BJ (cell line): ENCODE measurements at regions not wholly inside any gene's neighbourhood (a gene's known extent, or its start where the extent isn't known, plus 50 kb on each side); places are given as distances from the start of the nearest gene placed in this dataset.

Source experiments
- CTCF ChIA-PET: fragments of 350-600 bp; formaldehyde crosslinking; extraction: SDS; loops from one replicate; lab custom pipeline; 2021; ENCODE audit warnings: antibody characterized with exemption, inconsistent platforms; lab: Yijun Ruan, JAX
- POLR2A ChIA-PET: fragments of 300-600 bp; sonication (Branson Sonifier 250); formaldehyde crosslinking; extraction: SDS; loops from one replicate; lab custom pipeline; 2021; ENCODE audit warnings: antibody characterized with exemption; lab: Charles Lee
- DNase-seq: peaks from one replicate; pipeline ENCODE4 v3.0.0-alpha.2; 2011; ENCODE audit warnings: low read depth
- H3K27me3 ChIP-seq: 2 replicates; pipeline ENCODE4 v1.6.0; 2011; ENCODE audit warnings: low read length; ENCODE audit not compliant: control insufficient read depth, insufficient read depth
- H3K36me3 ChIP-seq: 2 replicates; pipeline ENCODE4 v1.5.1; 2011; ENCODE audit warnings: low read length; ENCODE audit not compliant: control insufficient read depth, insufficient read depth
- H3K4me3 ChIP-seq: 2 replicates; pipeline ENCODE4 v1.5.1; 2011; ENCODE audit warnings: low read depth, mild to moderate bottlenecking, control low read depth, low read length
- TF ChIP-seq, protein P1 (sequence below): IDR thresholded peaks from 2 replicates; pipeline ENCODE4 v1.5.1; 2011; ENCODE audit warnings: low read depth, mild to moderate bottlenecking, control low read depth, inconsistent platforms, low read length, moderate library complexity; ENCODE audit not compliant: insufficient read depth

DNA sequence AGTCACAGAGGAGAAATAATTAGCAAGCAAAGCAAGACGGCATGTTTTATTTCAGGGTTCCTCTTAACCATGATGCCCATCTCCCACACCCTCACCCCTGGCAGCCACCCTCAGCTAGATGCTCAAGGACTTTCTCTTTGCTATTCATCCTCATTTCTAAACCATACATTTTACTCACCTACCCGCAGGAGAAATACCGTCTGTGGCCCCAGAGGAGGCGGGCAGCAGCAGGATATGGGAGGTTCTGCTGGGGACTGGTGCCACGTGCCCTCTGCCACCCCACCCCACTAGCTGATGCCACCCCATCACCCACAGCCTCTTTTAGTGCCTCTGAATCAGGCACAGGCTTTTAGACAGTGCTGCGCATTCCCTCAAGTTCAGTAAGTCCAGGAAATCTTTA, 168.7 kb upstream of the ITGB1 start:
- ChIA-PET POLR2A (interaction anchor here (0.8 kb wide), 1 partner anchor 25 kb away, joined by 4 read pairs; no protein-coding TSS in a partner anchor), CTCF (interaction anchor here (1.0 to 1.8 kb wide), 3 partner anchors 9 to 38 kb away, joined by 3 to 14 read pairs (median 3); no protein-coding TSS in a partner anchor)
- DNase-seq = no peak
- TF ChIP-seq, protein P1, sequence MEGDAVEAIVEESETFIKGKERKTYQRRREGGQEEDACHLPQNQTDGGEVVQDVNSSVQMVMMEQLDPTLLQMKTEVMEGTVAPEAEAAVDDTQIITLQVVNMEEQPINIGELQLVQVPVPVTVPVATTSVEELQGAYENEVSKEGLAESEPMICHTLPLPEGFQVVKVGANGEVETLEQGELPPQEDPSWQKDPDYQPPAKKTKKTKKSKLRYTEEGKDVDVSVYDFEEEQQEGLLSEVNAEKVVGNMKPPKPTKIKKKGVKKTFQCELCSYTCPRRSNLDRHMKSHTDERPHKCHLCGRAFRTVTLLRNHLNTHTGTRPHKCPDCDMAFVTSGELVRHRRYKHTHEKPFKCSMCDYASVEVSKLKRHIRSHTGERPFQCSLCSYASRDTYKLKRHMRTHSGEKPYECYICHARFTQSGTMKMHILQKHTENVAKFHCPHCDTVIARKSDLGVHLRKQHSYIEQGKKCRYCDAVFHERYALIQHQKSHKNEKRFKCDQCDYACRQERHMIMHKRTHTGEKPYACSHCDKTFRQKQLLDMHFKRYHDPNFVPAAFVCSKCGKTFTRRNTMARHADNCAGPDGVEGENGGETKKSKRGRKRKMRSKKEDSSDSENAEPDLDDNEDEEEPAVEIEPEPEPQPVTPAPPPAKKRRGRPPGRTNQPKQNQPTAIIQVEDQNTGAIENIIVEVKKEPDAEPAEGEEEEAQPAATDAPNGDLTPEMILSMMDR = no peak
- Histone ChIP-seq H3K4me3 (no peak overlapping the region), H3K36me3 (no peaks in the 10 kb centered on the region), H3K27me3 (no peaks in the 10 kb centered on the region)

DNA sequence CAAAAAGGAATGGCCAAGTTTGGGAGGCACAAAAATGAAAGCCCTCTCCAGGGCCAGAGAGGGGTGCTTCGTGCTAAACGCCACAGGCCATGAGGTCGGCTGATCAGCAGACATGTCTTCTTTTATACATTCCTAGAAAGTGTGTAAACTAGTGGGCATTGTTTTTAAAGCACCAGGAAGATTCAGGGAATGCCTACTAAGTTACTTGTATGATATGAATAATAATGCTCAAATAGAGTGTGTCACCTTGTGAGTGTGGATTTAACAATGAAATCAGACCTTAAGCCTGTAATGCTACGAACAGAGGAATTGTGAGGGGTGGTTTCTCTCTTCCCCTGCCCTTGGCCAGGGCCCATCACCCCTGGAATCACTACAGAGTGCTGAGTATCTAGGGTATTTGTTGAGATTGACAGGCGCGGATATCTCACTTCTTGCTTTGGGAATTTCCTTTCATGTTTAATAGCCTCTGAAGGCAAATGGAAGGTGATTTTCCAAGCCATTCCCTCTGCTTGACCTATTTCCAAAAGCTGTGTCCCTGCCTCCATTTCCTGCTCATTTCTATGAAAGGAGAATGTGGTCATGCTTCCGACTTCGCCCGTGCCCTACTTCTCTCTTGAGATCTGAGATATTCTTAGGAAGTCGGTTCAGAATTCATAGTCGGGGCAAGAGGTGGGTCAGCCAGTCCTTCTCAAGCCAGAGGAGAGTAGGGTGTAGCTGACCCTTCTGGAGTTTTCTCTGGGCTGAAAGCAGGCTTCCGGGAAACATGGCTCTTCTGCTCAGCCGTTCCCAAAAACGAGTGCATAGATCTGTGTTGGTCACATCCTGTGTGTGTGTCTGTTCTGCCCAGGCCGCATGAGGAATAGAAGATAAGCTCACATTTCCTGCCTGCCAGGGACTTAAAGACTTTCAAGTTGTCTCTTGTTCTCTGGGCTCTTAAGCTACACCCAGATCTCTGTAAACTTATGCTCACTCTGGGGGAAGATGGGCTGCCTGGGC, 167.8 kb upstream of the ITGB1 start:
- no peak for DNase-seq
- TF ChIP-seq, protein P1 = no peak
- POLR2A ChIA-PET = interaction anchor here (0.8 kb wide), 1 partner anchor 24 kb away, joined by 4 read pairs; no protein-coding TSS in a partner anchor
- Histone ChIP-seq H3K4me3 (no peak overlapping the region), H3K36me3 (no peaks in the 10 kb centered on the region), H3K27me3 (no peaks in the 10 kb centered on the region)
- CTCF ChIA-PET = interaction anchor here (0.6 to 1.8 kb wide), 5 partner anchors 9 to 1446 kb away, joined by 3 to 14 read pairs (median 3); no protein-coding TSS in a partner anchor

DNA sequence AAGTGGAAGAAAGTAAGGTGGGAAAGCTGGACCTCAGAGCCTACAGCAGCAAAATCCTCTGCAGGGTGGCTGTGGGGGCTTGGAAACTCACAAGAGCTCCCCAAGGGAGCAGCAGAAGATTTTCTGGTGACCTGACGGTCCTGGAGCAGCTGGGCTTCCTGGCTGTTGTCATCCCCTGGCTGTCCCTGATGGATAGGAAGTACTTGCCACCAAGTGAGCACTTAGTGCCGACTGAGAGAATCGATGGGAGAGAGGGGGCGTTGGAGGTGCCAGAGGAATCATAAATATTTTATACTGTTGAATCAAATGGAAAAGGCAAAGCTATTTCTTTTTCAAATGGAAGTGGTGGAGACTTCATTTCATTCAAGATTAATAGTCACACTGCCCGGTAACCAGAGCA, 167.1 kb upstream of the ITGB1 start:
- Histone ChIP-seq H3K36me3 (no peaks in the 10 kb centered on the region), H3K4me3 (no peak overlapping the region), H3K27me3 (no peaks in the 10 kb centered on the region)
- no peak for DNase-seq
- ChIA-PET CTCF (interaction anchor here (0.6 kb wide), 1 partner anchor 1447 kb away, joined by 3 read pairs; no protein-coding TSS in a partner anchor), POLR2A (no interaction called here)
- TF ChIP-seq, protein P1 = no peak

DNA sequence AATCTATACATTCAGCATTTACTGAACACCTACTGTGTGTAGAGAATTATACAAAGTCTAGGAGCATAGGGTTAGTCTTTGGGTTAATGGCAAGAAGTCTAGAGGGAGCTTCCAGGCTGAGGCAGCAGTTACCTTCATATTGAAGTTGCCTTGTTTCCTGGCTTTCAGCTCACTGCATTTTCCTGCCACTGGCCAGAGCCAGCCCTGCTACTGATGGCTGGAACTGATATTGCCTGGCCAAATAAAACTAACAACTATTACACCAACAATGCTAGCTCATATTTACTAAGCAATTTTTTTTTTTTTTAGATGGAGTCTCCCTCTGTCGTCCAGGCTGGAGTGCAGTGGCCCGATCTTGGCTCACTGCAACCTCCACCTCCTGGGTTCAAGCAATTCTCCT, 165.7 kb upstream of the ITGB1 start:
- POLR2A ChIA-PET = no interaction called here
- no peak for DNase-seq
- CTCF ChIA-PET = interaction anchor here (0.6 kb wide), 1 partner anchor 170 kb away, joined by 3 read pairs; no protein-coding TSS in a partner anchor
- H3K27me3 ChIP-seq = no peaks in the 10 kb centered on the region
- H3K4me3 ChIP-seq = no peak overlapping the region
- TF ChIP-seq, protein P1 = no peak
- H3K36me3 ChIP-seq = no peaks in the 10 kb centered on the region
